Testis (tissue), 2 donors: ENCODE measurements at regions not wholly inside any gene's neighbourhood (a gene's known extent, or its start where the extent isn't known, plus 50 kb on each side); places are given as distances from the start of the nearest gene placed in this dataset.

Experiments
- DNase-seq: peaks from one replicate; pipeline ENCODE4 v3.0.0-alpha.2; 2019
- H3K27ac ChIP-seq, 2 donors: fragments of 200-600 bp; sonication (generic); one replicate each; pipeline ENCODE4 v1.5.1; 2019
- H3K27me3 ChIP-seq: fragments of 200-600 bp; sonication (generic); one replicate; pipeline ENCODE4 v1.5.1; 2019
- H3K36me3 ChIP-seq: fragments of 200-600 bp; sonication (generic); one replicate; pipeline ENCODE4 v1.5.1; 2017; ENCODE audit warnings: low read depth; ENCODE audit errors: missing control alignments
- H3K4me1 ChIP-seq: fragments of 200-600 bp; sonication (generic); one replicate; pipeline ENCODE4 v1.5.1; 2019
- H3K4me3 ChIP-seq, 2 donors: fragments of 200-600 bp; sonication (generic); one replicate each; pipeline ENCODE4 v1.5.1; 2017 to 2019
- H3K9me3 ChIP-seq: fragments of 200-600 bp; sonication (generic); one replicate; pipeline ENCODE4 v1.5.1; 2017
- CTCF ChIP-seq, 3 experiments: fragments of 450-650 bp in 2 of 3; fragments of 200-600 bp in 1 of 3; sonication (generic) in 1 of 3; IDR thresholded peaks; one replicate each; pipeline ENCODE4 v1.5.1; 2016 to 2019; ENCODE audit warnings: antibody characterized with exemption in 3 of 3, mild to moderate bottlenecking in 2 of 3, moderate library complexity in 1 of 3
- POLR2A ChIP-seq: fragments of 450-650 bp; IDR thresholded peaks from one replicate; pipeline ENCODE4 v1.6.1; 2017; ENCODE audit warnings: antibody characterized with exemption, mild to moderate bottlenecking, moderate library complexity
- WGBS, 2 donors: methylation state at CpG; one replicate each; pipeline ENCODE4 v1.1.5; 2018; 5-methylcytosine and 5-hydroxymethylcytosine counted together
- intact Hi-C: fragments of 100-400 bp; cut with DNase I; formaldehyde crosslinking; loops from one replicate; pipeline ENCODE4 v1.15.1; 2023; ENCODE audit warnings: low total_unique reads

- Histone ChIP-seq H3K9me3 (no peaks in the 10 kb centered on the region), H3K4me1 (no peaks in the 10 kb centered on the region), H3K27ac (no peak overlapping the region), H3K4me3 (no peak overlapping the region), H3K27me3 (no peaks in the 10 kb centered on the region), H3K36me3 (no peaks in the 10 kb centered on the region)
- TF ChIP-seq CTCF (IDR thresholded peaks at IDR 0.05) (no peak), POLR2A (no peak)
- no peak for DNase-seq
- WGBS, 2 donors: 84 to 90% methylated on average over 4 of the region's 4 CpGs
- intact Hi-C loops: no loop called here
Observed at GRCh38 chr4:174427571-174428140, 94.6 kb downstream of the HPGD start.

GRCh38 chr4:174425669-174426068 lies 96.6 kb downstream of the HPGD start:
- no peak overlapping the region for H3K4me3 ChIP-seq
- H3K9me3 ChIP-seq: no peaks in the 10 kb centered on the region
- DNase-seq: no peak
- H3K27ac ChIP-seq: no peak overlapping the region
- intact Hi-C loops: no loop called here
- 93 to 94% methylated on average over 1 of the region's 1 CpG for WGBS, 2 donors
- TF ChIP-seq CTCF (IDR thresholded peaks at IDR 0.05): no peak
- no peak for TF ChIP-seq POLR2A
- H3K27me3 ChIP-seq: no peaks in the 10 kb centered on the region
- no peaks in the 10 kb centered on the region for H3K36me3 ChIP-seq
- H3K4me1 ChIP-seq: no peaks in the 10 kb centered on the region

GRCh38 chr4:174423257-174423944 lies 98.9 kb downstream of the HPGD start:
- Histone ChIP-seq H3K27me3 (no peaks in the 10 kb centered on the region), H3K36me3 (no peaks in the 10 kb centered on the region), H3K27ac (no peak overlapping the region), H3K9me3 (no peaks in the 10 kb centered on the region), H3K4me3 (no peak overlapping the region), H3K4me1 (no peaks in the 10 kb centered on the region)
- DNase-seq: peak; percentile 22
- TF ChIP-seq CTCF (IDR thresholded peaks at IDR 0.05): no peak
- no peak for TF ChIP-seq POLR2A
- WGBS, 2 donors: 36 to 38% methylated on average over 6 of the region's 6 CpGs
- intact Hi-C loops: no loop called here

- Histone ChIP-seq H3K9me3 (no peaks in the 10 kb centered on the region), H3K4me3 (no peak overlapping the region), H3K36me3 (no peaks in the 10 kb centered on the region), H3K4me1 (no peaks in the 10 kb centered on the region), H3K27ac (no peak overlapping the region), H3K27me3 (no peaks in the 10 kb centered on the region)
- TF ChIP-seq POLR2A: no peak
- TF ChIP-seq CTCF (IDR thresholded peaks at IDR 0.05): no peak
- DNase-seq: no peak
- intact Hi-C loops: no loop called here
Observed at GRCh38 chr4:174422893-174423256, 99.4 kb downstream of the HPGD start.

GRCh38 chr4:174420316-174420715 lies 102.0 kb downstream of the HPGD start:
- no peaks in the 10 kb centered on the region for H3K4me1 ChIP-seq
- intact Hi-C loops: no loop called here
- 85 to 90% methylated on average over 5 of the region's 5 CpGs for WGBS, 2 donors
- no peak overlapping the region for H3K4me3 ChIP-seq
- no peak for DNase-seq
- H3K9me3 ChIP-seq: no peaks in the 10 kb centered on the region
- no peaks in the 10 kb centered on the region for H3K27me3 ChIP-seq
- no peak overlapping the region for H3K27ac ChIP-seq
- no peaks in the 10 kb centered on the region for H3K36me3 ChIP-seq
- TF ChIP-seq POLR2A (no peak), CTCF (IDR thresholded peaks at IDR 0.05) (no peak)
